IMR-90 (cell line): ENCODE measurements at regions not wholly inside any gene's neighbourhood (a gene's known extent, or its start where the extent isn't known, plus 50 kb on each side); places are given as distances from the start of the nearest gene placed in this dataset.
A peak's percentile ranks its signal among the peaks of the same experiment; 100 is the strongest.

Experiments used
- ATAC-seq: fragments of 200-7000 bp; cut with Tn5 transposase; 2 replicates; pipeline ENCODE4 v1.9.1; 2020; ENCODE audit warnings: low read depth, mild to moderate bottlenecking, moderate library complexity
- BruUV-seq: library from RNA; stranded (reverse); fragments of 400-500 nt; replicated peaks from 2 replicates; lab custom pipeline; 2021; lab: Mats Ljungman, UMichigan
- CTCF ChIA-PET: fragments of 300-600 bp; formaldehyde crosslinking; extraction: SDS; loops from one replicate; lab custom pipeline; 2021; ENCODE audit warnings: antibody characterized with exemption; lab: Yijun Ruan, JAX
- POLR2A ChIA-PET: fragments of 300-600 bp; sonication (Branson Sonifier 250); formaldehyde crosslinking; loops from one replicate; lab custom pipeline; 2022; ENCODE audit warnings: antibody characterized with exemption; ENCODE audit not compliant: unreplicated experiment; lab: Charles Lee
- DNase-seq: peaks from one replicate; pipeline ENCODE4 v3.0.0; 2013
- H2AFZ ChIP-seq: replicated peaks from 2 replicates; pipeline ENCODE3; 2013; ENCODE audit warnings: low read length, mild to moderate bottlenecking; ENCODE audit not compliant: poor library complexity
- H2AK5ac ChIP-seq: 2 replicates; pipeline ENCODE4 v1.6.1; 2013; ENCODE audit warnings: low read depth, low read length, inconsistent platforms
- H2AK9ac ChIP-seq: replicated peaks from 2 replicates; pipeline ENCODE3; 2013; ENCODE audit warnings: mild to moderate bottlenecking, low read depth, low read length, moderate library complexity; ENCODE audit not compliant: poor library complexity
- H2BK120ac ChIP-seq: 2 replicates; pipeline ENCODE4 v1.6.1; 2013; ENCODE audit warnings: low read depth, low read length, inconsistent platforms
- H2BK15ac ChIP-seq: 3 replicates; pipeline ENCODE4 v1.6.1; 2013; ENCODE audit warnings: low read depth, low read length, inconsistent platforms
- H2BK20ac ChIP-seq: 2 replicates; pipeline ENCODE4 v1.6.1; 2013; ENCODE audit warnings: low read depth, mild to moderate bottlenecking, inconsistent platforms, low read length, moderate library complexity
- H2BK5ac ChIP-seq: 2 replicates; pipeline ENCODE4 v1.6.1; 2013; ENCODE audit warnings: mild to moderate bottlenecking, low read depth, low read length, inconsistent platforms; ENCODE audit not compliant: poor library complexity, severe bottlenecking
- H3K14ac ChIP-seq: replicated peaks from 2 replicates; pipeline ENCODE4 v1.6.1; 2013; ENCODE audit warnings: low read depth, low read length, inconsistent platforms
- H3K18ac ChIP-seq: 2 replicates; pipeline ENCODE4 v1.6.1; 2013; ENCODE audit warnings: low read depth, low read length, control low read depth
- H3K23ac ChIP-seq: 2 replicates; pipeline ENCODE4 v1.6.1; 2013; ENCODE audit warnings: low read depth, low read length, inconsistent platforms
- H3K27ac ChIP-seq: 2 replicates; pipeline ENCODE4 v1.5.1; 2013; ENCODE audit warnings: mild to moderate bottlenecking, control low read depth, low read length; ENCODE audit not compliant: insufficient read depth
- H3K27me3 ChIP-seq: 2 replicates; pipeline ENCODE4 v1.6.1; 2013; ENCODE audit warnings: low read length; ENCODE audit not compliant: control insufficient read depth, insufficient read depth
- H3K36me3 ChIP-seq: 2 replicates; pipeline ENCODE4 v1.6.1; 2013; ENCODE audit warnings: low read length, mixed read lengths; ENCODE audit not compliant: control insufficient read depth, insufficient read depth
- H3K4ac ChIP-seq: 2 replicates; pipeline ENCODE4 v1.6.1; 2013; ENCODE audit warnings: low read depth, low read length, inconsistent platforms
- H3K4me1 ChIP-seq: 2 replicates; pipeline ENCODE4 v1.6.1; 2013; ENCODE audit warnings: low read length, mixed read lengths; ENCODE audit not compliant: control insufficient read depth, insufficient read depth
- H3K4me2 ChIP-seq: 2 replicates; pipeline ENCODE4 v1.6.1; 2013; ENCODE audit warnings: low read depth, mild to moderate bottlenecking, control low read depth, low read length, moderate library complexity
- H3K4me3 ChIP-seq: 2 replicates; pipeline ENCODE4 v1.5.1; 2013; ENCODE audit warnings: low read depth, mild to moderate bottlenecking, control low read depth, low read length, moderate library complexity; ENCODE audit not compliant: insufficient read depth
- H3K56ac ChIP-seq: 2 replicates; pipeline ENCODE4 v1.6.1; 2013; ENCODE audit warnings: low read length, inconsistent platforms; ENCODE audit not compliant: insufficient read depth; ENCODE audit errors: extremely low read depth
- H3K79me1 ChIP-seq, 2 experiments: 2 replicates each; pipeline ENCODE4 v1.6.1; 2013; ENCODE audit warnings: low read length in 2 of 2, inconsistent platforms in 1 of 2, low read depth in 1 of 2
- H3K9ac ChIP-seq: 2 replicates; pipeline ENCODE4 v1.6.1; 2013; ENCODE audit warnings: low read depth, low read length, control low read depth
- H3K9me1 ChIP-seq: 2 replicates; pipeline ENCODE4 v1.6.1; 2013; ENCODE audit warnings: low read length, inconsistent platforms; ENCODE audit not compliant: insufficient read depth
- H3K9me3 ChIP-seq: 2 replicates; pipeline ENCODE4 v1.6.1; 2013; ENCODE audit warnings: low read length; ENCODE audit not compliant: control insufficient read depth, insufficient read depth
- H4K20me1 ChIP-seq: 2 replicates; pipeline ENCODE4 v1.6.1; 2013; ENCODE audit warnings: low read length, inconsistent platforms; ENCODE audit not compliant: insufficient read depth
- H4K5ac ChIP-seq: 2 replicates; pipeline ENCODE4 v1.6.1; 2013; ENCODE audit warnings: mild to moderate bottlenecking, low read depth, low read length, control low read depth
- H4K8ac ChIP-seq, 2 experiments: 2 replicates each; pipeline ENCODE4 v1.6.1; 2013; ENCODE audit warnings: low read depth in 2 of 2, low read length in 2 of 2, control low read depth in 1 of 2, inconsistent platforms in 1 of 2
- H4K91ac ChIP-seq: 2 replicates; pipeline ENCODE4 v1.6.1; 2013; ENCODE audit warnings: low read depth, low read length, inconsistent platforms; ENCODE audit not compliant: insufficient read depth
- CEBPB ChIP-seq: IDR thresholded peaks from 2 replicates; pipeline ENCODE4 v1.6.1; 2012; ENCODE audit warnings: low read depth, low read length, improper control_type of control experiment
- CHD1 ChIP-seq: IDR thresholded peaks from 2 replicates; pipeline ENCODE4 v1.6.1; 2012; ENCODE audit warnings: low read depth, low read length, improper control_type of control experiment
- MAFK ChIP-seq: IDR thresholded peaks from 2 replicates; pipeline ENCODE4 v1.6.1; 2012; ENCODE audit warnings: low read depth, low read length, improper control_type of control experiment
- MAZ ChIP-seq: IDR thresholded peaks from 2 replicates; pipeline ENCODE4 v1.6.1; 2012; ENCODE audit warnings: low read depth, mild to moderate bottlenecking, low read length, improper control_type of control experiment, moderate library complexity, borderline replicate concordance
- NFE2L2 ChIP-seq: fragments of 150-350 bp; IDR thresholded peaks from 2 replicates; pipeline ENCODE4 v1.6.1; 2016; ENCODE audit warnings: low read depth, mild to moderate bottlenecking, low read length
- POLR2A ChIP-seq: IDR thresholded peaks from 2 replicates; pipeline ENCODE4 v1.6.1; 2012; ENCODE audit warnings: mild to moderate bottlenecking, low read depth, low read length
- RAD21 ChIP-seq: IDR thresholded peaks from 2 replicates; pipeline ENCODE4 v1.6.1; 2012; ENCODE audit warnings: low read length, improper control_type of control experiment
- RCOR1 ChIP-seq: IDR thresholded peaks from 2 replicates; pipeline ENCODE4 v1.6.1; 2012; ENCODE audit warnings: mild to moderate bottlenecking, low read length, improper control_type of control experiment; ENCODE audit not compliant: insufficient replicate concordance
- RFX5 ChIP-seq: IDR thresholded peaks from 2 replicates; pipeline ENCODE4 v1.8.0; 2012; ENCODE audit warnings: low read depth, mild to moderate bottlenecking, low read length, moderate library complexity
- SMC3 ChIP-seq: fragments of 150-350 bp; IDR thresholded peaks from 2 replicates; pipeline ENCODE4 v1.6.1; 2016; ENCODE audit warnings: low read depth, mild to moderate bottlenecking, antibody characterized with exemption, low read length, moderate library complexity
- WGBS, 2 experiments: methylation state at CpG; one replicate each; pipeline versions ENCODE4 v1.1.5 to v1.1.7; 2013; ENCODE audit warnings: missing lambda C conversion rate in 2 of 2; ENCODE audit not compliant: insufficient read length in 1 of 2; ENCODE audit errors: extremely low coverage in 2 of 2; 5-methylcytosine and 5-hydroxymethylcytosine counted together
- dilution Hi-C: fragments of 300-500 bp; cut with HindIII; formaldehyde crosslinking; loops from one replicate; pipeline ENCODE4 v1.14.3; 2018; ENCODE audit warnings: low sequenced_read_pairs; ENCODE audit not compliant: unreplicated experiment
- in situ Hi-C: fragments of 300-500 bp; cut with MboI; formaldehyde crosslinking; loops from 3 replicates; pipeline ENCODE4 v1.14.3; 2019; ENCODE audit warnings: low sequenced_read_pairs, inconsistent platforms, mixed read lengths
- intact Hi-C: fragments of 100-400 bp; cut with micrococcal nuclease; formaldehyde crosslinking; loops from 2 replicates; pipeline ENCODE4 v1.10.0; 2022
- TF ChIP-seq, protein P1 (sequence below): fragments of 150-350 bp; IDR thresholded peaks from 2 replicates; pipeline ENCODE4 v1.6.1; 2017; ENCODE audit warnings: mild to moderate bottlenecking, antibody characterized with exemption, low read length, low read depth
- TF ChIP-seq, protein P2 (sequence below): fragments of 150-350 bp; IDR thresholded peaks from 2 replicates; pipeline ENCODE4 v1.6.1; 2016; ENCODE audit warnings: low read depth, mild to moderate bottlenecking, low read length, moderate library complexity, borderline replicate concordance
- TF ChIP-seq, protein P3 (sequence below): conservative IDR thresholded peaks from 2 replicates; pipeline ENCODE4 v1.5.1; 2012; ENCODE audit warnings: mild to moderate bottlenecking, low read depth, low read length, improper control_type of control experiment

DNA sequence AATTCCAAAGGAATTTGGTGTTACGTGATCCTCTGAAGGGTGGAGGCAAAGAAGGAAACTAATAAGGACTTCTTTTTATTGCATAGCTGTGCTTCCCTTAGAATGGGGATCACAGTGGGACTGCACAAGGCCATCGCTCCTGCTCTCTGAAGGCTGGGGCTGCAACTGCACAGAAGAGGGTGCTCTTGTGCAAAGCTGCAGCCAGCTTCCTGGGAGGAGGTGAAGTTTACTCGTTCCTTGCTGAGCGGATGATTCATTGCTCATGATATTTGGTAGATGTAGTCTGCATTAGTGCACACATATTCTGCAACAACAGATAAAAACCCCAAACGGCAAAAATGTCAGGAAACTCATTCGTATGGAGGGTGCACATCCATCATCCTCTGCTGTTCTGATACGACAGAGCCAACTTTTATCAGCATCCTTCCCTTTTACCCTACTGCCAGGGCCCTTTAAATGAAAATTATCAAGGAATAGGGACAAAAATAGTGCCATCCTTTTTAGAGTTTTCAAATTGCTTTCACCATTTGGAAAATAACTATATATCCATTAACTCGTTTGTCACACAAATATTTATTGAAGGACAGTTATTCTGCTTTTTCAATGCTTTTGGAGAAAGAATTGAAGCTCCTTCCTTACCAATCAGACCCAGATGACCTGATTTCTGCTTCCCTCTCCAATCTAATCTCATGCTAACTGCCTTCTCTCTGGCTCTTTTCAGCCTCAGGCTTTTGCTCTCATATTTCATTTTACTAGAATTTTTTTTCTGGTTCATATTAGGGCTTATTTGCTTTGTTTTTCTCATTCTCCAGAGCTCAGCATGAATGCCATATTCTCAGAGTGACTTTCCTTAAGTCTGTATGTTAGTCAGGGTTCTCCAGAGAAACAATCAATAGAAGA, 263.6 kb downstream of the DUSP10 start:
- H2BK120ac ChIP-seq: peak overlapping the region; percentile 80
- no peak overlapping the region for H3K18ac ChIP-seq
- no peak overlapping the region for H4K5ac ChIP-seq
- H2BK20ac ChIP-seq: peak overlapping the region; percentile 75; the same call in 1 of the 2 replicates
- H2AK9ac ChIP-seq: no peak overlapping the region
- H3K9ac ChIP-seq: no peak overlapping the region; the same call in 1 of the 2 replicates
- no peaks in the 10 kb centered on the region for H3K79me1 ChIP-seq
- CTCF ChIA-PET: interaction anchor here (0.5 to 3.4 kb wide), 19 partner anchors 12 to 1156 kb away, joined by 3 to 24 read pairs (median 4); partner anchors contain the start of gene DUSP10
- 0 out of 2 replicates have a peak, but pooled peaks cover 2% of the 10 kb centered on the region for H3K4me1 ChIP-seq
- ATAC-seq (peak; percentile 100), DNase-seq (peak; percentile 91)
- H2AFZ ChIP-seq: peak overlapping the region; percentile 36
- H2BK5ac ChIP-seq: peak overlapping the region; percentile 5
- no peak overlapping the region for H2AK5ac ChIP-seq
- H3K4ac ChIP-seq: peak overlapping the region; percentile 72
- H3K27me3 ChIP-seq: no peaks in the 10 kb centered on the region
- peak overlapping the region; percentile 49 for H3K4me2 ChIP-seq
- H3K4me3 ChIP-seq: no peak overlapping the region
- WGBS, 2 experiments: no CpG with 5 or more reads among the region's 8 CpGs
- H3K27ac ChIP-seq: no peak overlapping the region
- no peak overlapping the region for H3K23ac ChIP-seq
- POLR2A ChIA-PET: no interaction called here
- no peaks in the 10 kb centered on the region for H3K9me1 ChIP-seq
- in situ Hi-C loops: loop anchor here (5.0 kb wide), 2 partner anchors 694 to 979 kb away; no protein-coding TSS in a partner anchor
- peak overlapping the region; percentile 54; the same call in 2 of the 3 replicates for H2BK15ac ChIP-seq
- BruUV-seq: no TSS peak
- H3K36me3 ChIP-seq: no peaks in the 10 kb centered on the region
- H4K91ac ChIP-seq: peak overlapping the region; percentile 36; the same call in 1 of the 2 replicates
- H3K56ac ChIP-seq: peak overlapping the region; percentile 18; the same call in 1 of the 2 replicates
- no peaks in the 10 kb centered on the region for H4K20me1 ChIP-seq
- no peak overlapping the region for H3K14ac ChIP-seq
- H4K8ac ChIP-seq: peak overlapping the region in 1 of 2 experiments; percentile 43; a peak in 1 of 4 replicates
- H3K9me3 ChIP-seq: no peaks in the 10 kb centered on the region
- dilution Hi-C loops: no loop called here
- intact Hi-C loops: loop anchor here (1.0 to 10.0 kb wide), 6 partner anchors 239 to 977 kb away; partner anchors contain the start of gene DUSP10
- peak; percentile 49; the same call in 1 of the 2 replicates for TF ChIP-seq POLR2A
- TF ChIP-seq CHD1: peak; percentile 58; the same call in 1 of the 2 replicates
- TF ChIP-seq NFE2L2: no peak
- TF ChIP-seq RFX5: no peak
- TF ChIP-seq, protein P1, sequence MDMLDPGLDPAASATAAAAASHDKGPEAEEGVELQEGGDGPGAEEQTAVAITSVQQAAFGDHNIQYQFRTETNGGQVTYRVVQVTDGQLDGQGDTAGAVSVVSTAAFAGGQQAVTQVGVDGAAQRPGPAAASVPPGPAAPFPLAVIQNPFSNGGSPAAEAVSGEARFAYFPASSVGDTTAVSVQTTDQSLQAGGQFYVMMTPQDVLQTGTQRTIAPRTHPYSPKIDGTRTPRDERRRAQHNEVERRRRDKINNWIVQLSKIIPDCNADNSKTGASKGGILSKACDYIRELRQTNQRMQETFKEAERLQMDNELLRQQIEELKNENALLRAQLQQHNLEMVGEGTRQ: no peak
- TF ChIP-seq RAD21: peak; percentile 98
- peak; percentile 97 for TF ChIP-seq SMC3
- TF ChIP-seq MAFK: no peak
- TF ChIP-seq CEBPB: peak; percentile 42; the same call in 1 of the 2 replicates
- TF ChIP-seq, protein P2, sequence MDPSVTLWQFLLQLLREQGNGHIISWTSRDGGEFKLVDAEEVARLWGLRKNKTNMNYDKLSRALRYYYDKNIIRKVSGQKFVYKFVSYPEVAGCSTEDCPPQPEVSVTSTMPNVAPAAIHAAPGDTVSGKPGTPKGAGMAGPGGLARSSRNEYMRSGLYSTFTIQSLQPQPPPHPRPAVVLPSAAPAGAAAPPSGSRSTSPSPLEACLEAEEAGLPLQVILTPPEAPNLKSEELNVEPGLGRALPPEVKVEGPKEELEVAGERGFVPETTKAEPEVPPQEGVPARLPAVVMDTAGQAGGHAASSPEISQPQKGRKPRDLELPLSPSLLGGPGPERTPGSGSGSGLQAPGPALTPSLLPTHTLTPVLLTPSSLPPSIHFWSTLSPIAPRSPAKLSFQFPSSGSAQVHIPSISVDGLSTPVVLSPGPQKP: no peak
- TF ChIP-seq MAZ: peak; percentile 38; the same call in 1 of the 2 replicates
- TF ChIP-seq RCOR1: no peak
- TF ChIP-seq, protein P3, sequence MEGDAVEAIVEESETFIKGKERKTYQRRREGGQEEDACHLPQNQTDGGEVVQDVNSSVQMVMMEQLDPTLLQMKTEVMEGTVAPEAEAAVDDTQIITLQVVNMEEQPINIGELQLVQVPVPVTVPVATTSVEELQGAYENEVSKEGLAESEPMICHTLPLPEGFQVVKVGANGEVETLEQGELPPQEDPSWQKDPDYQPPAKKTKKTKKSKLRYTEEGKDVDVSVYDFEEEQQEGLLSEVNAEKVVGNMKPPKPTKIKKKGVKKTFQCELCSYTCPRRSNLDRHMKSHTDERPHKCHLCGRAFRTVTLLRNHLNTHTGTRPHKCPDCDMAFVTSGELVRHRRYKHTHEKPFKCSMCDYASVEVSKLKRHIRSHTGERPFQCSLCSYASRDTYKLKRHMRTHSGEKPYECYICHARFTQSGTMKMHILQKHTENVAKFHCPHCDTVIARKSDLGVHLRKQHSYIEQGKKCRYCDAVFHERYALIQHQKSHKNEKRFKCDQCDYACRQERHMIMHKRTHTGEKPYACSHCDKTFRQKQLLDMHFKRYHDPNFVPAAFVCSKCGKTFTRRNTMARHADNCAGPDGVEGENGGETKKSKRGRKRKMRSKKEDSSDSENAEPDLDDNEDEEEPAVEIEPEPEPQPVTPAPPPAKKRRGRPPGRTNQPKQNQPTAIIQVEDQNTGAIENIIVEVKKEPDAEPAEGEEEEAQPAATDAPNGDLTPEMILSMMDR: peak; percentile 90
